ENCODE measurements at regions not wholly inside any gene's neighbourhood (a gene's known extent, or its start where the extent isn't known, plus 50 kb on each side); places are given as distances from the start of the nearest gene placed in this dataset.

DNA sequence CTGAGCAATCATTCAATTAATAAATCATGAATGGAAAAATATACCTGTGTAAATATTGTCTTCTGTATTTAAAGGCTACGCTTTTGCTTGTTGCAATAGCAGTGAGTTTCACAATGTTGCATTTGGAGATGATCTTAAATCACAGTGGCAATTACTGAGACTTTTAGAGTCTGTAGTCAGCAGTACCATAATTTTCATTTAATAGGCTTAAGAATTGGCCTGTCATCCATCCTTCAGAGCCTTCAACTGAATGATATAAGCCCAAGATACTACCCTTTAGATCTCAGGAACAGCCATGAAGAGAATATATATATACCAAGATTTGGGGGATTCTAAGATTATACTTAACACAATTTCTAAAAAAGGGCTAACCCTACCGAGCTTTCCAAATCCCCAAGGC is 458.1 kb downstream of the GBE1 start:
- Histone ChIP-seq H3K27ac (ENCODE audit: low read length) (no peak overlapping the region), H3K36me3 (ENCODE audit: control insufficient read depth, low read depth, low read length) (no peaks in the 10 kb centered on the region), H3K9me3 (ENCODE audit: control insufficient read depth, low read depth, low read length) (no peaks in the 10 kb centered on the region), H3K4me3 (ENCODE audit: low read length) (no peak overlapping the region), H3K4me1 (ENCODE audit: control insufficient read depth, low read depth, low read length) (no peaks in the 10 kb centered on the region), H3K9ac (ENCODE audit: low read length) (no peak overlapping the region), H3K27me3 (ENCODE audit: control insufficient read depth, insufficient read depth, low read length) (no peaks in the 10 kb centered on the region)

DNA sequence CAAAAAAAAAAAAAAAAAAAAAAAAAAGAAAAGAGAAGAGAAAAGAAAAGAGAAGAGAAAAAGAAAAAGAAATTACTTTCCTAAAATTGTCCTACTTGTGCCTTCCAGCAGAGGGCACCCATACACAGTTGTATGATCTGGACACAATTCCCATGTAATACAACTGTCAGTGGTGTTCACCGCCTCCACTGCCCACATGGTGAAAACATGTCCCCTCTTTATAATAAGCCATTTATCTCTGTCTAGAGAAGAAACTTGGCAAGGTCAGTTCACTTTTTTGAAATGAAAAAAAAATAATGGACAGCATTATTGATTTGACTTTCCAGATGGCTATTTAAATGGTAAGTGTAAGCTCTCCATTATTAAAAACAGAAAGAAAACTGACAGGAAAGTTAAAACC is 459.4 kb downstream of the GBE1 start:
- Histone ChIP-seq H3K4me3 (ENCODE audit: low read length) (no peak overlapping the region), H3K27me3 (ENCODE audit: control insufficient read depth, insufficient read depth, low read length) (no peaks in the 10 kb centered on the region), H3K27ac (ENCODE audit: low read length) (no peak overlapping the region)

GRCh38 chr3:81301230-81301629 is 460.2 kb downstream of the GBE1 start:
- Histone ChIP-seq H3K4me1 (ENCODE audit: control insufficient read depth, low read depth, low read length) (no peaks in the 10 kb centered on the region), H3K36me3 (ENCODE audit: control insufficient read depth, low read depth, low read length) (no peaks in the 10 kb centered on the region), H3K9me3 (ENCODE audit: control insufficient read depth, low read depth, low read length) (no peaks in the 10 kb centered on the region), H3K4me3 (ENCODE audit: low read length) (no peak overlapping the region), H3K9ac (ENCODE audit: low read length) (no peak overlapping the region), H3K27me3 (ENCODE audit: control insufficient read depth, insufficient read depth, low read length) (no peaks in the 10 kb centered on the region), H3K27ac (ENCODE audit: low read length) (no peak overlapping the region)

More for the DNA sequence above, 459.4 kb downstream of the GBE1 start:
- Histone ChIP-seq H3K9me3 (ENCODE audit: control insufficient read depth, low read depth, low read length) (no peaks in the 10 kb centered on the region), H3K9ac (ENCODE audit: low read length) (no peak overlapping the region), H3K36me3 (ENCODE audit: control insufficient read depth, low read depth, low read length) (no peaks in the 10 kb centered on the region), H3K4me1 (ENCODE audit: control insufficient read depth, low read depth, low read length) (no peaks in the 10 kb centered on the region)

DNA sequence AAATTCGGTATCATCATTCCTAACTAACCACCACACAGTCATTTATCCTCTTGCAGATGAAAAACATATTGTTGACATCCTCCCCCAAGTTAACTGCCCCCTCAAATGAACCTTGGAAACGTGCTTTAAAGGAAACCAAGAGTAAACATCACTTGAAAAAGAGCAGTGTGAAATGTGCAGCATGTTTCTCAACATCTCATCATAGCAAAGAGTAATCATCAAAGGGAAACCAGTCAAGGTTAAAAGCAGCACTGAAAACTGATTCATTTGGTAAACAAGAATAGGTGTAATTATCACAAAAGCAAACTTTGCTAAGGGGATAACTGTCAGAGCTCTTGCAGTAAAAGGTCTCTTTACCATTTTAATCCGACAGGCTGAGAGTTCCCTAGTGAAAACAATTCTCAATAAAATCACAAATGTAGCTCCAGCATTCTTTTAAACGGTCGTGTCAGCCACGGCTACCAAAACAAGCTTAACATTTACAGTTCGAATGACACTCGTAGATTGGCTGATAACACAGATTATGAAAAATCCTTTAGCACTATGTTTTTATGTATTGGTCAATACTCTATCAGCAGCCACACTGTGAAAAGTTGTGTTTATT is 461.0 kb downstream of the GBE1 start:
- Histone ChIP-seq H3K4me3 (ENCODE audit: low read length) (no peak overlapping the region), H3K36me3 (ENCODE audit: control insufficient read depth, low read depth, low read length) (no peaks in the 10 kb centered on the region), H3K9ac (ENCODE audit: low read length) (no peak overlapping the region), H3K27me3 (ENCODE audit: control insufficient read depth, insufficient read depth, low read length) (no peaks in the 10 kb centered on the region), H3K9me3 (ENCODE audit: control insufficient read depth, low read depth, low read length) (no peaks in the 10 kb centered on the region), H3K4me1 (ENCODE audit: control insufficient read depth, low read depth, low read length) (no peaks in the 10 kb centered on the region), H3K27ac (ENCODE audit: low read length) (no peak overlapping the region)

- H3K27me3 ChIP-seq (ENCODE audit: control insufficient read depth, insufficient read depth, low read length) = no peaks in the 10 kb centered on the region
- no peak overlapping the region for H3K4me3 ChIP-seq (ENCODE audit: low read length)
- H3K27ac ChIP-seq (ENCODE audit: low read length) = no peak overlapping the region
- no peaks in the 10 kb centered on the region for H3K36me3 ChIP-seq (ENCODE audit: control insufficient read depth, low read depth, low read length)
- no peaks in the 10 kb centered on the region for H3K4me1 ChIP-seq (ENCODE audit: control insufficient read depth, low read depth, low read length)
- no peak overlapping the region for H3K9ac ChIP-seq (ENCODE audit: low read length)
- H3K9me3 ChIP-seq (ENCODE audit: control insufficient read depth, low read depth, low read length) = no peaks in the 10 kb centered on the region
These were observed 462.0 kb downstream of the GBE1 start for GRCh38 chr3:81299481-81299880.

- Histone ChIP-seq H3K9me3 (ENCODE audit: control insufficient read depth, low read depth, low read length) (no peaks in the 10 kb centered on the region), H3K36me3 (ENCODE audit: control insufficient read depth, low read depth, low read length) (no peaks in the 10 kb centered on the region), H3K4me1 (ENCODE audit: control insufficient read depth, low read depth, low read length) (no peaks in the 10 kb centered on the region), H3K9ac (ENCODE audit: low read length) (no peak overlapping the region), H3K27me3 (ENCODE audit: control insufficient read depth, insufficient read depth, low read length) (no peaks in the 10 kb centered on the region), H3K27ac (ENCODE audit: low read length) (no peak overlapping the region), H3K4me3 (ENCODE audit: low read length) (no peak overlapping the region)
These were observed 465.4 kb downstream of the GBE1 start for GRCh38 chr3:81295906-81296577.

DNA sequence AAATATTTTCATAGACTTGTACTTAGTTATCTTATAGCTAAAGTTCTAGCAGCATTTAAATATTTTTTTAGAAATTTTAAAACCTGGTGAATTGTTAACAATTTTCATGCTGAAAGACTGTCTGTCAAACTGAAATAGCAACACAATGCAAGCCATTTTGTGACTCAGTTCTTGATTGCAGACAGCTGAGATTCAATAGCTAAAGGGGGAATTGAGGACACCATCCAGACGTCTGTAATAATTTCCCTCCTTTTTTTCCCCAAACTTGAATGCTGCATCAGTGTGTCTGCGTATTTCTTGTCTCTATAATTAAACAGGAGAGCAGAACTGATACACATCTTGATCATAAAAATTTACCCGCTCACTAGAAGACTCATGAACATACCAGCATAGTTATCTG is 468.3 kb downstream of the GBE1 start:
- no peaks in the 10 kb centered on the region for H3K4me1 ChIP-seq (ENCODE audit: control insufficient read depth, low read depth, low read length)
- no peaks in the 10 kb centered on the region for H3K9me3 ChIP-seq (ENCODE audit: control insufficient read depth, low read depth, low read length)
- H3K9ac ChIP-seq (ENCODE audit: low read length) = no peak overlapping the region
- no peak overlapping the region for H3K4me3 ChIP-seq (ENCODE audit: low read length)
- no peaks in the 10 kb centered on the region for H3K27me3 ChIP-seq (ENCODE audit: control insufficient read depth, insufficient read depth, low read length)
- H3K27ac ChIP-seq (ENCODE audit: low read length) = no peak overlapping the region
- no peaks in the 10 kb centered on the region for H3K36me3 ChIP-seq (ENCODE audit: control insufficient read depth, low read depth, low read length)

DNA sequence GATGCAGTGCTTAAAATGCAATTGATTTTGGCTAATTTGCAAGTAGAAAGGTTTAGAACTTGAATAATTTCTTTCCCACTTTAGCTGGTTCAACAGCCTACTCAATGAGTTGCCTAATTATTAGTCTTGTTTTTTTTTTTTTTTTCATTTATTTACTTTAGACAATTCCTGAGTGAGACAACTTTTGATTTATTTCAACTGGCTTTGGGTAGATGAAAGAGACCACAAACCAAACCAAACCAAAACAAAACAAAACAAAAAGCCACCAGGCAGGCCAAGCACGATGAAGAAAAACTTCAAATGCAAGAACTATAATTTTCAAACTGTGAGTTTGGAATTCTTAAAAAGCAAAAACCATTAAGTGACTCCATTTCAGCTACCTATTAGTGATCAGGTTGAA is 469.9 kb downstream of the GBE1 start:
- Histone ChIP-seq H3K9ac (ENCODE audit: low read length) (no peak overlapping the region), H3K27me3 (ENCODE audit: control insufficient read depth, insufficient read depth, low read length) (no peaks in the 10 kb centered on the region), H3K4me1 (ENCODE audit: control insufficient read depth, low read depth, low read length) (no peaks in the 10 kb centered on the region), H3K27ac (ENCODE audit: low read length) (no peak overlapping the region), H3K36me3 (ENCODE audit: control insufficient read depth, low read depth, low read length) (no peaks in the 10 kb centered on the region), H3K9me3 (ENCODE audit: control insufficient read depth, low read depth, low read length) (no peaks in the 10 kb centered on the region), H3K4me3 (ENCODE audit: low read length) (no peak overlapping the region)

DNA sequence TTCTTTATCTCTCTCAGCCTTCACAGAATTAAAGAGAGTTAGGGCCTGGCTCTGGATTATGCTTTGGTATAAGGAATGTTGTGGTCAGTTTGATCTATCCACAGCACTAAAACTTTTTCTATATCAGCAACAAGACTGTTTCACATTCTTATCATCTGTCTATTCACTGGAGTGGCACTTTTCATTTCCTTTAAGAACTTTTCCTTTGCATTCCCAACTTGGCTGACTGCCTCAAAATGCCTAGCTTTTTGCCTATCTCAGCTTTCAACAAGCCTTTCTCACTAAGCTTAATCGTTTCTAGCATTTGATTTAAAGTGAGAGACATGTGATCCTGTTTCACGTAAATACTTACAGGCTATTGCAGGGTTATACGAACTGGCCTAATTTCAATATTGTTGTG is 471.8 kb downstream of the GBE1 start:
- no peaks in the 10 kb centered on the region for H3K9me3 ChIP-seq (ENCODE audit: control insufficient read depth, low read depth, low read length)
- no peaks in the 10 kb centered on the region for H3K27me3 ChIP-seq (ENCODE audit: control insufficient read depth, insufficient read depth, low read length)
- no peak overlapping the region for H3K9ac ChIP-seq (ENCODE audit: low read length)

DNA sequence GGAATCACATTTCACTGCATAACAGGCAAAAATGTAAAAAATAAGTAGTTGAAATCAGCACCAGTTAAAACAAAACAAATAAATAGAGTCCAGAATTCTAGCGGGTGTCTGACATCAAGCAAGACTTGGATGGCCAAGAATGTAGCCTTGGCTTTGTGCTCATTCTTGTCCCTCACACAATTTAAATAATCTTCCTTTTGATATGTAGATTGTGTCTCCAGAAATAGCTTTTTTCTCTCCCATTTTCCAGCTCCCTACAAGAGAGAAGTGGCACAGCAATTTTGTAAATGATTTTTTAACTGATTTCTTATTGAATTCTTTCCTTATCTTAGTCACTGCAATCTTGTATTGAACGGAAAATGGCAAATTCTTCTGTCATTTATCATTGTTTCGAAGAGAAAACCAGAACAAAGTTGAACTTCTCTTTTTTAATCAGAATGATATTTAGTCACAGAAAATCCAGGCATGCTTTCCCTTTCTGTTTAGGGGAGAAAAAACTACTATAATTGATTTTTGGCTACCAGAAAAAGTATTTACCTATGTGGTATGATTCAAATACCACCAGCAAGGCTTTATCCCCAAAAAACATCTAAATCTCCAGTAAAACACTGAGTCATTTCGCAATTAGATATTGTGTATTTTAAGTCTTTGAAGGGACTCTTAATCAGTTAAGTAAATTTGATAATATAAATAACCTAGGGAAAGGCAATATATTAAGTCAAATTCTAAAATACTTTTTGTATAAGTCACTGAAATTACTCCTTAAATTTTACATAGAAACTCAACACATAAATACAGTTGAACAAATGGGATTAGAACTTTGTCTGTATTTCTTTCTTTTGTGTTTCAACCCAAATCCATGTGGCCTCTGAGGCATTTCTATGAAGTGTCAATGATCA is 481.7 kb downstream of the GBE1 start:
- Histone ChIP-seq H3K9me3 (ENCODE audit: control insufficient read depth, low read depth, low read length) (no peaks in the 10 kb centered on the region), H3K4me3 (ENCODE audit: low read length) (no peak overlapping the region), H3K27ac (ENCODE audit: low read length) (no peak overlapping the region)

More for the DNA sequence above, 471.8 kb downstream of the GBE1 start:
- Histone ChIP-seq H3K27ac (ENCODE audit: low read length) (no peak overlapping the region), H3K4me1 (ENCODE audit: control insufficient read depth, low read depth, low read length) (no peaks in the 10 kb centered on the region), H3K36me3 (ENCODE audit: control insufficient read depth, low read depth, low read length) (no peaks in the 10 kb centered on the region), H3K4me3 (ENCODE audit: low read length) (no peak overlapping the region)

GRCh38 chr3:81277853-81278252 is 483.6 kb downstream of the GBE1 start:
- Histone ChIP-seq H3K4me1 (ENCODE audit: control insufficient read depth, low read depth, low read length) (peaks cover 13% of the 10 kb centered on the region), H3K9ac (ENCODE audit: low read length) (no peak overlapping the region), H3K27ac (ENCODE audit: low read length) (no peak overlapping the region), H3K9me3 (ENCODE audit: control insufficient read depth, low read depth, low read length) (no peaks in the 10 kb centered on the region), H3K27me3 (ENCODE audit: control insufficient read depth, insufficient read depth, low read length) (no peaks in the 10 kb centered on the region), H3K36me3 (ENCODE audit: control insufficient read depth, low read depth, low read length) (no peaks in the 10 kb centered on the region), H3K4me3 (ENCODE audit: low read length) (no peak overlapping the region)

More for the DNA sequence above, 481.7 kb downstream of the GBE1 start:
- no peaks in the 10 kb centered on the region for H3K27me3 ChIP-seq (ENCODE audit: control insufficient read depth, insufficient read depth, low read length)
- H3K9ac ChIP-seq (ENCODE audit: low read length) = no peak overlapping the region
- H3K36me3 ChIP-seq (ENCODE audit: control insufficient read depth, low read depth, low read length) = no peaks in the 10 kb centered on the region
- peaks cover 13% of the 10 kb centered on the region for H3K4me1 ChIP-seq (ENCODE audit: control insufficient read depth, low read depth, low read length)

Measured in iPS-18a (cell line).